ENCODE measurements at regions not wholly inside any gene's neighbourhood (a gene's known extent, or its start where the extent isn't known, plus 50 kb on each side); places are given as distances from the start of the nearest gene placed in this dataset.

- POLR2A ChIA-PET, result no interaction called here
- TF ChIP-seq, protein P1, sequence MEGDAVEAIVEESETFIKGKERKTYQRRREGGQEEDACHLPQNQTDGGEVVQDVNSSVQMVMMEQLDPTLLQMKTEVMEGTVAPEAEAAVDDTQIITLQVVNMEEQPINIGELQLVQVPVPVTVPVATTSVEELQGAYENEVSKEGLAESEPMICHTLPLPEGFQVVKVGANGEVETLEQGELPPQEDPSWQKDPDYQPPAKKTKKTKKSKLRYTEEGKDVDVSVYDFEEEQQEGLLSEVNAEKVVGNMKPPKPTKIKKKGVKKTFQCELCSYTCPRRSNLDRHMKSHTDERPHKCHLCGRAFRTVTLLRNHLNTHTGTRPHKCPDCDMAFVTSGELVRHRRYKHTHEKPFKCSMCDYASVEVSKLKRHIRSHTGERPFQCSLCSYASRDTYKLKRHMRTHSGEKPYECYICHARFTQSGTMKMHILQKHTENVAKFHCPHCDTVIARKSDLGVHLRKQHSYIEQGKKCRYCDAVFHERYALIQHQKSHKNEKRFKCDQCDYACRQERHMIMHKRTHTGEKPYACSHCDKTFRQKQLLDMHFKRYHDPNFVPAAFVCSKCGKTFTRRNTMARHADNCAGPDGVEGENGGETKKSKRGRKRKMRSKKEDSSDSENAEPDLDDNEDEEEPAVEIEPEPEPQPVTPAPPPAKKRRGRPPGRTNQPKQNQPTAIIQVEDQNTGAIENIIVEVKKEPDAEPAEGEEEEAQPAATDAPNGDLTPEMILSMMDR (IDR thresholded peaks at IDR 0.05; ENCODE audit: control extremely low read depth, extremely low read depth, low read depth, missing control alignments), result no peak
- CTCF ChIA-PET, result interaction anchor here (0.9 to 1.8 kb wide), 3 partner anchors 10 to 703 kb away, joined by 3 to 6 read pairs (median 4); no protein-coding TSS in a partner anchor
- DNase-seq (ENCODE audit: extremely low spot score), result no peak
These were observed 695.1 kb downstream of the INHBA start for GRCh38 chr7:41007811-41008210.

DNA sequence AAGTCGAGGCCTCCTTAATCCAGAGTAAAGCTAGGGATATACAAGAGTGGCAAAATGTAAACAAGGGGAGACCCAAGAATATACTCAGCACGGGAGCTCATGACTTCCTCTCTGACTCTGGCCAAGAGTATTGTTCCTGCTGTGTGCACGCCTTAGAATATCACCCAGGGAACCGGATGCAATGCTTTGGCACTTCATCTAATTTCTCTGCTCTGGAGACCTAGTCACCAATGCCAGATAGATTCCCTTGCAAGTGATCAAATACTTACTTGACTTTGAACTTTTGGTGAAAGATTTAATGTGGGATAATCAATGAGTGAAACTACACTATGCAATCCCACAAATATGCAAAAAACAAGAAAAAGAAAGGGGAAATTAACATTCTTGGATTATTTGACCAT lies 695.5 kb downstream of the INHBA start:
- ChIA-PET CTCF (interaction anchor here (0.9 to 1.8 kb wide), 4 partner anchors 9 to 703 kb away, joined by 3 to 6 read pairs (median 4); no protein-coding TSS in a partner anchor), POLR2A (no interaction called here)
- no peak for DNase-seq (ENCODE audit: extremely low spot score)
- TF ChIP-seq, protein P1 (IDR thresholded peaks at IDR 0.05; ENCODE audit: control extremely low read depth, extremely low read depth, low read depth, missing control alignments), result no peak

GRCh38 chr7:41006306-41006995 lies 696.4 kb downstream of the INHBA start:
- POLR2A ChIA-PET, result no interaction called here

GRCh38 chr7:41005374-41005901 lies 697.5 kb downstream of the INHBA start:
- TF ChIP-seq, protein P1 (IDR thresholded peaks at IDR 0.05; ENCODE audit: control extremely low read depth, extremely low read depth, low read depth, missing control alignments), result no peak
- POLR2A ChIA-PET, result no interaction called here
- no peak for DNase-seq (ENCODE audit: extremely low spot score)
- CTCF ChIA-PET, result interaction anchor here (1.1 kb wide), 1 partner anchor 58 kb away, joined by 3 read pairs; no protein-coding TSS in a partner anchor

More at GRCh38 chr7:41006306-41006995, 696.4 kb downstream of the INHBA start:
- TF ChIP-seq, protein P1 (IDR thresholded peaks at IDR 0.05; ENCODE audit: control extremely low read depth, extremely low read depth, low read depth, missing control alignments), result no peak
- CTCF ChIA-PET, result interaction anchor here (1.1 to 1.8 kb wide), 3 partner anchors 8 to 699 kb away, joined by 3 to 6 read pairs (median 4); no protein-coding TSS in a partner anchor
- no peak for DNase-seq (ENCODE audit: extremely low spot score)

DNA sequence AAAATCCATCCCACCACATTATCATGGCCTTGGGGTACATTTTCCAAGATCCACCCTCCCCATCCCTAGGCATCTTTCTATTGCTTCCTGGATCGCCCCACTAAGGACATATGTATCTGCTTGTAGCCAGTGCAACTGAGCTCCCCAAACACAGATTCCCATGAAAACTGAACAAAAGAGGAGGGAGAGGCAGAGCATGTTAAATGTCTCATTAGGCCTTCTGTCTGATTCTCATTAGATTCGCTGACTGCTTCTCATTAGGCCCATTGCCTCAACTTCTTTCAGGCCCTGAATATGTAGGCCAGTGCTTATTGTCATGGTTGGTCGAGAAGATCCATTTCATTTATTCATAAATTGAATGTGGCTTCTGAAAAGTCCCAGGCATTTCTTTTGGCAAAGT lies 698.9 kb downstream of the INHBA start:
- ChIA-PET POLR2A (no interaction called here), CTCF (interaction anchor here (0.8 to 3.6 kb wide), 25 partner anchors 8 to 701 kb away, joined by 3 to 35 read pairs (median 5); partner anchors contain the start of gene INHBA)
- DNase-seq (ENCODE audit: extremely low spot score), result no peak
- TF ChIP-seq, protein P1 (IDR thresholded peaks at IDR 0.05; ENCODE audit: control extremely low read depth, extremely low read depth, low read depth, missing control alignments), result no peak

- TF ChIP-seq, protein P1 (IDR thresholded peaks at IDR 0.05; ENCODE audit: control extremely low read depth, extremely low read depth, low read depth, missing control alignments), result no peak
- no peak for DNase-seq (ENCODE audit: extremely low spot score)
- CTCF ChIA-PET, result interaction anchor here (0.7 to 3.6 kb wide), 34 partner anchors 9 to 711 kb away, joined by 3 to 35 read pairs (median 4); partner anchors contain the start of gene INHBA
- POLR2A ChIA-PET, result no interaction called here
These were observed 699.3 kb downstream of the INHBA start for GRCh38 chr7:41003611-41003940.

Measured in GM10248 (cell line).